NCI-H446 (cell line): ENCODE measurements at regions not wholly inside any gene's neighbourhood (a gene's known extent, or its start where the extent isn't known, plus 50 kb on each side); places are given as distances from the start of the nearest gene placed in this dataset.

Experiments
- DNase-seq, 2 experiments: peaks; one replicate each; lab custom pipeline; 2025; lab: John Stamatoyannopoulos, UW

DNA sequence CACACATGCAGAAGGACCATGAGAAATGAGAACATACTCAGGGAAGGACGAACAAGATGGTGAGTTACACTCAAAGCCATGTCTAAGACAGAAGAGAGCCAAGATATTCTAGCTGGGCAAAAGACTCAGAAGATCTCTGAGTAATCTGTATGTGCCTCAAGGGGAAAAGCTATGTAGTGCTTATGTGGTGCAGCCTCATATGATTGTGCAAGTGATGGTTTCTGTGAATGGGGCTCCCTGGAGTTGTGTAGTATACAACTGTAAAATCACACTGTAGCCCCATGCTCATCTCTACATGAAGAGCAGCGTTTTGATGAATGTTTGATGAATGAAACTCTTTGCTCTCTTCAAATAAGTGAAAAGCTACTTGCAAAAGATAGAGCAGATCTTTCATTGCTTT lies 57.5 kb downstream of the OSR1 start:
- no peak for DNase-seq

GRCh38 chr2:19299522-19299921 lies 58.9 kb downstream of the OSR1 start:
- no peak for DNase-seq

DNA sequence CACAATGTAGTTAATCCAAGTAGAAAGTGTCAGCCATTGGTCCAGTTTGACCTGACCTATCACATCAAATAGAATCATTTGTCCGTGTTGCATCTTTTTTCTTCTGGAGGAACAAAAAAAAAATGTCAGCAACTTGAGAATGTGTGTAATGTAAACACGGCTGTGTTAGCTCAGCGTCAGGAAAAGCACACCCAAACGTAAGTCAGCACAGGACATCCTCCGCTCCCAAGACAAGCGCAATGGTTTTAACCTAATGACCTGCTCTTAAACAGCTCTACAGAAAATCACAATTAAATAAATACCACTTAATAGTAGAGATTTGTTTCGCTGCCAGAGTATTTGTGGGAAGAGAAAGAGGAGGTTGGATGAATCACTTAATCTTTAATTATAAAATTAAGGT lies 59.4 kb downstream of the OSR1 start:
- DNase-seq = no peak

GRCh38 chr2:19297716-19298115 lies 60.7 kb downstream of the OSR1 start:
- no peak for DNase-seq

GRCh38 chr2:19295998-19296502 lies 62.4 kb downstream of the OSR1 start:
- no peak for DNase-seq

DNA sequence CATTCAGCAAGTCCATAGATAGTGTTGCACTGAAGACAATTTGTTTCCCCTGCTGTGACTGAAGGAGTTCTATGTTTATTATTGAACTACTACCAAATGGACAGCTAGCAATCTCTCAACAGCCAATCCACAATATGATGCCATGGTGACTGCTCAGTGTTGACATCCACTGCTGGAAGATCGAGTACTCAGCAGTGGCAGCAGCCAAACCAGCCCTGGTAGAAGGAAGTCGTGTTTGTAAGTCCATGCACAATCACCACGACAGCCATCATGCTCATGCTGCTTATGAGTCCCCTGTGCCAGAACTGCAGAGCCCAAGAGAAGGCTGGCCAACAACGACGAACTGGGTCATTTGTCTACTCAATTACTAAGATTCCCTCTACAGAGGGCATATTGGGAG lies 66.4 kb downstream of the OSR1 start:
- no peak for DNase-seq

DNA sequence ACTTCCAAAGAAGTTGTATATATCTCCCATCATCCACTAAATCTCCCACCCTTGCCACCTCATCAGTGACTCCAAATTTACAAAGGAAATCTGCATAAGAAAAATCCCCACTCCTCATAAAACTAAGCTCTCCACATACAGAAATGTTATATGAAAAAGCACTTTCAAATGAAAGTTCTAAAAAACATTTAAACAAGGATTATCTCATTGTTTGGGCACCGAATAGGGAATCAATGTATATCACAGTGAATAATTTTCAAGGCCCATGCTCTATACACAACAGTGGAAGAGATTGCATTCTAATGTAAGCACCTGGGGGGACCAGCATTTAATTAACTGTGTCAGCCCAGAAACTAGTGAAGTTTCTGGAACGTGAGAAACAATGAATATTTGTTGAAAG lies 70.1 kb downstream of the OSR1 start:
- DNase-seq = no peak

GRCh38 chr2:19287324-19287723 lies 71.1 kb downstream of the OSR1 start:
- no peak for DNase-seq

- DNase-seq = no peak
Measured at GRCh38 chr2:19282305-19282704, 76.1 kb downstream of the OSR1 start.

DNA sequence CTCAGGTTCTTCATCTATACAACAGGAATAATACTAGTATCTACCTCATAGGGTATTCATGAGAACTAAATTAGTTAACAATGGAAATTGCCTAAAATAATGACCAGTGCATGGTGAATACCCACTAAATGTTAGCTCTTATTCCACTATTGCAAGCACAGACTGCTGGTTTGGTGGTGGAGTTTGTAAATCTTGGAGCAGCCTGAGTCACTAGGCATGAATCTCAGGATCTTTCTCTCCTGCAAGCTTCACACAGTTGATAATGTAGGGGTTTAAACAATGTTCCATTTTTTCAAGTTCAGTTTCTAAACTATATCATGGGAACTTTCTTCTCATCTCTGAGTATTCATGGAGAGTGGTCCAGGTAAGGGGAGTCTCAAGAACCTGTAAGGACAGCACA lies 84.0 kb downstream of the OSR1 start:
- no peak for DNase-seq

DNA sequence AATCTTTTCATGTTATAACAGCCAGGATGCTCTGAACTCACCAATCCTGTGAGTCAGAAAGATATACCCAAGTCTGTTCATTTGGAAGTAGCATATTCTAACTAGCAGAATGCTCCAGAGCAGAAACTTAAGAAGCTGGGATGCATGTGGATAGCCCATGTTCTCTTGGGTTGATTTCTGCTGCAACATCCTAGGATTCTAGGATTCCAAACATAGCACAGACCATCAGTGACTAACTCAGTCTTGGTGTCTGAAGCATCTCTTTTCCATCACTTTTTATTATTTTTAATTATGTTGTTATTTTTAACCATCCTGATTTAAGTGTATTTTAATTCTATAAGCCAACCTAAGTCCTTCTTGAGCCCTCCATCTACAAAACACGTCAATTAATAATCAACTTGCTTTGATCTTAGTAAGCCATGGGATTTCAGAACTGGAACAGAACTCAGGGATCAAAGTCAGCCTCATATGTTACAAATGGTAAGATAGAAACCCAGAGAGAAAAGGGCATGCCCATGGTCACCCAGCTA lies 85.4 kb downstream of the OSR1 start:
- no peak for DNase-seq

- no peak for DNase-seq
Measured at GRCh38 chr2:19272039-19272438, 86.4 kb downstream of the OSR1 start.

GRCh38 chr2:19264852-19265251 lies 93.6 kb downstream of the OSR1 start:
- DNase-seq = no peak

- no peak for DNase-seq
Measured at GRCh38 chr2:19262150-19262549, 96.3 kb downstream of the OSR1 start.

DNA sequence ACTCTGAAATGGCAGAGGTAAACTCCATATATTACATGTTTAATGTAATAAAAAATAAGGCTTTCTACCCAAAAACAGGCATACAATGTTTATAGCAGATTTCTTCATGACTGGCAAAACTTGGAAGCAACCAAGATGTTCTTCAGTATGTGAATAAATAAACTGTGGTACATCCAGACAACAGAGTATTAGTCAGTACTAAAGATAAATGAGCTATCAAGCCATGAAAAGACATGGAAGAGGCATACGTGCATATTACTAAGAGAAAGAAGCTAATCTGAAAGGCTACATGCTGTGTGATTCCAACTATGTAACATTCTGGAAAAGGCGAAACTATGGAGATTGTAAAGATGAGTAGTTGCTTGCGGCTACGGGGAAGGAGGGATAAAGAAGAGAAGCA lies 97.4 kb downstream of the OSR1 start:
- no peak for DNase-seq

GRCh38 chr2:19256121-19256601 lies 102.3 kb downstream of the OSR1 start:
- no peak for DNase-seq

DNA sequence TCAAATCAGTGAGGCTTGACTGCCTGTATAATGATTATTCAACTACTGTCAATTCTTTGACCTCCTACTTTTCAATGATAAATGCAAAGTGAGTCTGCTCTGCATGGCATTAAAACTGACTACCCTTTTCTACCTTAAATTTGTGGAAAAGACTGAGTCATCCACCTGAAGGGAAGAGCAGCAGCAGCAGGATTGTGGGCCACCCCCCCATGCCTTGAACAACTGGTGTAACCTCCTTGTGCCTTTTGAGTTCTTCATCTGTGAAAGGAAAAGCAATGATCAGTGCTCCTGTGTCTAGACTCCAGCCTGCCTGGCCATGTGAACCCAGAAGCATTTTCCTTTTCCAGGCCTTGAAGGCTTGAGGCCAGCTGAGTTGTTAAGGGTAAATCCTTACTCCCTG lies 102.9 kb downstream of the OSR1 start:
- DNase-seq = no peak

DNA sequence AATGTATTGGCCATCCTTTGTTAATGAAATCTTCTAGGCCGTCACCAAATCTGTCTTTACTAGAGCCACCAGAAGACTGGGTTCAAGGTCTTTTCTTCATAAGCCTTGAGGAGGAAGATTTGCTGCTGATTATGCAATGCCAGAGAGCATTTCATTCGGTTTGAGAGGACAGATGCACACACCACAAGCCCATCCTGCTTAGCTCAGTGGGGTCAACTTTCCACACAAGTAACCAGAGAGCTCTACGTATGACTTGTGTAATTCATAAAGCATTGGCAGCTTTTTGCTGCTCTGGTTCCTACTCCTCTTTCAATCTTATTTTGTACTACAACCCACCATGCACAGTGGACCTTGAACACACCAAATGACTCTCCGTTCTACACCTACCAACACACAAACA lies 106.9 kb downstream of the OSR1 start:
- no peak for DNase-seq

DNA sequence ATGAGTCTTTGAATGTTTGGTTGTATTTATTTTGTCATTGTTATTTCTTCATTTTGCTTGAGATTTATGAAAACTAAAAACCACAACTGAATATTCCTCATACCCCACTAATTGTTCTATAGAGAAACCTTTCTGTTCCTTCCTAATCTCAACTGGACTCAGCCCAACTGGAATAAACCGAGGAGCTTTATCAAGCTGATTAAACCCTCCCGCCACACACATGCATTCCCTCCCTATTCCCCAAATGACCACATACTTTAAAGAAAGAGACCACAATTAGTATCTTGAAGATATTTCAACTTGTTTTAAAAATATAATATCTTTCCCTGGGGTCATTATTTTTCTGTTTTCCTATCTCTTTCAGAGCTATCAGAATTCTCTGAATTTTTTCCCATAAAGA lies 107.5 kb downstream of the OSR1 start:
- DNase-seq = no peak

DNA sequence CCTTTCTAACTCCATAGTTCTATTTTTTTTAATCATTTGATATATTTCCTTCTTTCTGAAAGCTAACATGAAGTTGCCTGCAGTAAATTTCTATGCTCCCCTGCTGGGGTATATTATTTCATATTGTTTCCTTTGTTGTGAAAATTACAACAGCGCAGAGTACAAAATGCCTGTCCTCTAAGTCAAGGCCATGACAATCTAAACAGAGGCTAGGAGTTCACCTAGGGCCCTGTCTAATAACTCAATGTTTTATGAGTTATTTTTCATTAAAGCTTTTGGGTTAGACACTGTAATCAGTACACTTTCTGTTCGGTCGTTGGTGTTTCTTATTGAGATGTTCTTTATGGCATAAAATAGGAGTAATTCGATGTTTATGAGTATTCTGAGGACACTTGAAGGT lies 111.2 kb downstream of the OSR1 start:
- no peak for DNase-seq

GRCh38 chr2:19246496-19246895 lies 111.9 kb downstream of the OSR1 start:
- no peak for DNase-seq

DNA sequence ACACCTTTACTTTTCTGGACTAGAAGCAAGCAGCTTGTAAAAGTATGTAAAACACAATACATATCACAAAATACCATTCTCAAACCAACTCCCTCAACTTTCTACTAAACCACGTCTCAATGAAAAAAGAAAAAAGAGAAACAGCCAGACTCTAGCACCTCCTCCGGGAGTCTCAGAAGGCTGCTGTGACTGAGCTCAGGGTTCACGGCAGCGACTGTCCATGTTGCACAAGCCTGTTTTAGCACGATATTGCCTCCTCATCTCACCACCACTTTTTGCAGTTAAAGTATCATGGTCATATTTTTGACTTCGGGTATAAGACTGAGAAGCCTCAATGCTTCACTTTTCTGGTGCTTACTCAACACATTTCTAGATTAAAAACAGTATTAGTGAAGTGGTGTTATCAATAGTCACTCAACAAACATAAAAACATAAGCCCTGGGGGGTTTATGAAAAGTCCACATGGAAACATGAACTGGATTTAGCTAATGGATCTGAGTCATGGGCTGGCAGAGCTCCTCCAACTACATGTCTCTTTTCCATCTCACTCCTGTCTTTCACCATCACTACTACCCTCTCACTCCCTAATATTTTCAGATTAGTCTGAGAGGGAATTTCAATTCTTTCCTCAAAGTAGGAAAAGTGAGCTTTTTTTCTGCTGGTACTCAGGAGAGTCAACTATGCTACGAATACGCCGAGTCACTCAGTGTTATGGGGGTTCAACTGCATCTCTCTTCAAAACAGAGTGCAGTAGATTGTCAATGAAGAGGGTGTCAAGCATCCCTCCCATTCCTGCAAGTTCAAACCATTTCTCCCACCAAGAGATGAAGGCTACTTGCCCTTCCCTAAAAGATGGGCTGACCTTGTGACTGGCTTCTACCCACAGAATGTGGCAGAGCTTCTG lies 113.7 kb downstream of the OSR1 start:
- DNase-seq = no peak

DNA sequence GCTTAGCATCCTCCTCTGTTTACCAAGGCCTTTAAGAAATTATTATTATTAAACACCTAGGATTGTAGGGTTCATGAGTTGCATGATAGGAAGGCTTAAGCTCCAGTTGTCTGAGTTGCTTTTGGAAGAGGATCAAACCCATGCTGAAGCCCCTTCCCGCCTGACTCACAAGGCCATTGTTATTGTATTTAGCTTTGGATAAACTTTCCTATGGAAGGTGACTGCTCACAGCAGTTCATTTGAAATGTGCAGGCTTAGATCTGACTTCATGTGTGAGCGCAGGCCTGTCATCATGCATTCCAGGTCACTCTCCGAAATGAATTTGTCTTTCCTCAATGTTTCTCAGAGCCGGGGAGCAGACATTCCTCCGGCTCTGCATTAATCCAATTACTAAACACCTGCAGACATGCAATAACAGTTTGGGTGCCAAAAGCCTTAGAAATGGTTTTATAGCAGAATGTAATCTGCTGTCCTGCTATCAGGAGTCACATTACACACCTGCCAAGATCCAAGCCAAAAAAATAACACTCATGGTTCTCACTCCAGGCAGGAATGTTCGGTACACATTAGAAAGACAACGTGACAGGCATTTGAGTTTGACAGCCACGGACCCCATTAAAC lies 119.9 kb downstream of the OSR1 start:
- DNase-seq = no peak
